GM10248 (cell line): ENCODE measurements at regions not wholly inside any gene's neighbourhood (a gene's known extent, or its start where the extent isn't known, plus 50 kb on each side); places are given as distances from the start of the nearest gene placed in this dataset.

Source experiments
- CTCF ChIA-PET: fragments of 300-600 bp; sonication (Branson Sonifier 250); formaldehyde crosslinking; extraction: SDS; loops from one replicate; lab custom pipeline; 2021; ENCODE audit warnings: antibody characterized with exemption; lab: Yijun Ruan, JAX
- POLR2A ChIA-PET: fragments of 350-650 bp; sonication (Branson Sonifier 250); formaldehyde crosslinking; extraction: SDS; loops from one replicate; lab custom pipeline; 2020; ENCODE audit warnings: antibody characterized with exemption; lab: Yijun Ruan, JAX
- DNase-seq: peaks from one replicate; pipeline ENCODE4 v3.0.0; 2012; ENCODE audit errors: extremely low spot score
- TF ChIP-seq, protein P1 (sequence below): IDR thresholded peaks from 2 replicates; pipeline ENCODE4 v1.5.1; 2012; ENCODE audit warnings: mild to moderate bottlenecking, low read depth; ENCODE audit errors: extremely low read depth, missing control alignments, control extremely low read depth

DNA sequence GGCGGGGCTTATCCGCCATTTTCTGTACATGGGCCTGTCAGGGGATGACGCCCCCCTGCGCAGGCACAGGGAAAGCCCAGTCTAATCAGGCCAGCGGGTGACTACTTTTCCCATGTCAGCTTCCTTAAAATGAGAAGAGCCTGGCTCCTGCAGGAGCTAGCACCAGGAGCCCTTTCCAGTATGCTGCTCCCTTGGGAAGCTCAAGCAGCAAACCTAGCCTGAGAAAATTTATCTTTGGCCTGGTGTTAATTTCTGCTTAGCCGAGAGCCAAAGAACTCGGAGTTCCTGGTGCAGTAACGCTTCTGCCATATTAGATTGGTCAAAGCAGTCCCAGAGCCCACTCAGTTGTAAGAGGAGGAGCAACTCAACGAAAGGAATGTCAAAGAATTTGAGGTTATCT, 239.0 kb upstream of the PHYHIPL start:
- ChIA-PET CTCF (interaction anchor here (1.0 to 1.4 kb wide), 5 partner anchors 15 to 407 kb away, joined by 3 to 10 read pairs (median 3); no protein-coding TSS in a partner anchor), POLR2A (no interaction called here)
- TF ChIP-seq, protein P1, sequence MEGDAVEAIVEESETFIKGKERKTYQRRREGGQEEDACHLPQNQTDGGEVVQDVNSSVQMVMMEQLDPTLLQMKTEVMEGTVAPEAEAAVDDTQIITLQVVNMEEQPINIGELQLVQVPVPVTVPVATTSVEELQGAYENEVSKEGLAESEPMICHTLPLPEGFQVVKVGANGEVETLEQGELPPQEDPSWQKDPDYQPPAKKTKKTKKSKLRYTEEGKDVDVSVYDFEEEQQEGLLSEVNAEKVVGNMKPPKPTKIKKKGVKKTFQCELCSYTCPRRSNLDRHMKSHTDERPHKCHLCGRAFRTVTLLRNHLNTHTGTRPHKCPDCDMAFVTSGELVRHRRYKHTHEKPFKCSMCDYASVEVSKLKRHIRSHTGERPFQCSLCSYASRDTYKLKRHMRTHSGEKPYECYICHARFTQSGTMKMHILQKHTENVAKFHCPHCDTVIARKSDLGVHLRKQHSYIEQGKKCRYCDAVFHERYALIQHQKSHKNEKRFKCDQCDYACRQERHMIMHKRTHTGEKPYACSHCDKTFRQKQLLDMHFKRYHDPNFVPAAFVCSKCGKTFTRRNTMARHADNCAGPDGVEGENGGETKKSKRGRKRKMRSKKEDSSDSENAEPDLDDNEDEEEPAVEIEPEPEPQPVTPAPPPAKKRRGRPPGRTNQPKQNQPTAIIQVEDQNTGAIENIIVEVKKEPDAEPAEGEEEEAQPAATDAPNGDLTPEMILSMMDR, result no peak
- DNase-seq, result no peak

DNA sequence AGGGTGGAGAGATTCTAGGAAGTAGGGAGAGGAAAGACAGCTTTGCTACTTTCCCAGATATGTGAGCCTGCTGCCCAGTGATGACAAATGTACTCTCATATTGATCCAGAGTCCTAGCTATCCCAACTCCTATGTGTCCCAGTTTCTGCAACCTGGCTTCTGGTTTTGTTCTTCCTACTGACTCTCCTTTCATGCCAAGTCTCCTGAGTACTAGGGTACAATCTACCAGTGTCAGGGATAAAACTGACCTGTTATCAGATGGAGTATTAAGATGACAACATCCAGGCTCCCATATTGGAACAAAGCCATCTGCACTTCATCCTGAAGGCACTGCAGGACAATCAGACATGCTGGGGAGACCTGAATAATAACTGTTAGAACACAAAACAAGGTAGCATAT, 233.7 kb upstream of the PHYHIPL start:
- TF ChIP-seq, protein P1, result no peak
- ChIA-PET POLR2A (no interaction called here), CTCF (interaction anchor here (1.4 kb wide), 1 partner anchor 9 kb away, joined by 6 read pairs; no protein-coding TSS in a partner anchor)
- no peak for DNase-seq

DNA sequence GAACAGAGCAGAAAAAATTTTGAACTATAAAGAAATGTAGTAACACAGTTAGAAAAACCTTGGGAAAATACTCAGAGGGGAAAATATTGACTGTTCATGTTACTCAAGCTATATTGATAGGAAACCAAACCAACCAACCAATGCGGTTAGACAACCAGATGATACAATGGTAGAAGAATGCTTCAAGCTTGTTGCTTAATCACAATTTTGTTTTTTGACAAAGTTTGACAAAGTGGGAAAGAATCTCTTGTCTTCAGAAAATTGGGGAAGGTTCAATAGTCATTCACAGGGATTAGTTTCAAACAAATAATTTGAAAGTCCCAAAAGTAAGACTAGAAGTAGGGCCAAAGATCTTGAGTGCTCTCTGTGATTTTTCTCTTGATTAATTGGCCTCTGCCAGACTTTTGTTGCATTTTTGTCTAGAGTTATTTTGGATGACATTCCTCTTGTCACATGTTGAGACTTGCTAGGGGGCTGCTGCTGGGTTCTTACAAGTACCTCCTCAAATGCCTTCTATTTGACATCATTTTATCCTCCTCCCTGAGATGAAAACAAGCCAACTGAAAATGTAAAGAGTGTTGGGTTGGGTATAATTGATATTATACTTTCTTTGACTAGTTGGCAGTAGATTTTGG, 233.1 kb upstream of the PHYHIPL start:
- TF ChIP-seq, protein P1, result no peak
- CTCF ChIA-PET, result interaction anchor here (1.4 kb wide), 1 partner anchor 8 kb away, joined by 6 read pairs; no protein-coding TSS in a partner anchor
- no peak for DNase-seq
- POLR2A ChIA-PET, result no interaction called here

DNA sequence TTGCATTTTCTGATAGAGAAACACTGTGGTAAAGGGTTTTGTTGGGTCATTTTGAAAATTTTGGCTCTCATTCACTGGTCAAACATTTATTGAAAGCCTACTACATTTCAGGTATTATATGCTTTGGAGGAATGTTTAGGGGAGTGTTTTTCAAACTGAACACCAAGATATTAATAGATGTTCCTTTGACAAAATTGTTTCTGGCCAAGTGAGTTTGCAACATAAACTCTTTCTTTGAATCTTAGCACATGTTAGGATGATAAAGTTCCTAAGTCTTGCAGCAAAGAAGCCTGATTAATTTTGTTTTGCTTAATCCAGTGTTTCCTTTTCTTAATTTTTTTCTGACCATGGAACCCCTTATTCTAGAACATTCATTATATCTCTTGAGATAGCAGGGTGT, 232.5 kb upstream of the PHYHIPL start:
- POLR2A ChIA-PET, result no interaction called here
- no peak for DNase-seq
- CTCF ChIA-PET, result no interaction called here
- TF ChIP-seq, protein P1, result no peak

DNA sequence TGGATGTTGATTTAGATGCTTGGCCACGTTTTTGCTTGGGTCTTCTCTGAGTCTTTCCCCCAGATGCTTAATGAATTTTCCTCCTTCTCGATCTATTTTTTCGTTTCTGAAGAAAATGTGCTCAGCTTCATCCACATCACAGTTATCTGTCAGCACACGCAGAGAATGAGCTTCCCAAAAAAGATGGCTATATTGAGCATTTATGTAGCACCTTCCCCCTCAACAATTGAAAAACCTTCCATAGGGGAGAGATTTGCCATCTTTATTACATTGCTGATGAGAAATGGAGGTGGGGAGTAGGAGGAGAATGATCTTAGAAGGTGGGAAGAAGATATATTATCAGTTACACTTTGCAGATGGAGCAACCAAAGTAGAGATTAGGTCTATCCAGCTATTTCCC, 228.1 kb upstream of the PHYHIPL start:
- ChIA-PET CTCF (interaction anchor here (1.0 to 1.8 kb wide), 6 partner anchors 17 to 673 kb away, joined by 3 to 5 read pairs (median 4); no protein-coding TSS in a partner anchor), POLR2A (no interaction called here)
- no peak for DNase-seq
- TF ChIP-seq, protein P1, result no peak

DNA sequence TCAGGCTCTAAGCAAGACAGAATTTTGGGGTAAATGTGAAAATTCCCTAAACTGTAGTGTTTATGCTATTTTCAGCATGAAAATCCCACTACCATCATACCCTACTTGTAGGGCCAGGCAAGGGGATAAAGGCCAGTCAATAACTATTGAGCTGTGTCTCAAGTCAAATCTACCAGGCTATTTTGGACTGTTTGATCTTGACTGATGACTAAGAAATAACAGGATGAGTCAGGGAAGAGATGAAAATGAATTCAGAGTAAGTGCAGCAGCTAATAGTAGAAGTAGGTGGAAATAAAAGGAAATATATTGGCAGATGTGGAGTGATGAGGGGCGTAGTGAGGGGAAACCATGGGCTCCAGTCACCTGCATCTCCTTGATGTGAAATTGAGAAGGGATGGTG, 225.8 kb upstream of the PHYHIPL start:
- ChIA-PET POLR2A (no interaction called here), CTCF (interaction anchor here (0.6 to 2.0 kb wide), 2 partner anchors 232 to 1259 kb away, joined by 3 to 5 read pairs; no protein-coding TSS in a partner anchor)
- DNase-seq, result no peak
- TF ChIP-seq, protein P1, result no peak

DNA sequence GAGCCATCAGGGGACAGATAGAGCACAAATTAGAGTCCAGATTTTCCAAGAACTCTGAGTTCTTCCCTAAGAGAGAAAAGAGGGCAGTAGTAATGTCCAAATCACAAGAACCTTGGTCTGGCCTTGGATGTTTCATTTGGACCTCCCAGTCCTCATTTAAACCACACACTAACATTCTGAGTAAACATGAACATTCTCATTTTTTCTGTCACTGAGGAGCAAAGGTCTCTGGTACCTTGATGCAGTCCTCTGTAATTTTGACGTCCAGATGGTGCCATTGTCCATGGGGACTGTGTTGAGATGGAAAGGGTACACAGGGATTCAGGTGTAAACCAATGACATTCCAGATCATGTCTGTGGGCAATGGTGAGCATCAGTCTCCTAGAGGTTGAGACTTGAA, 225.4 kb upstream of the PHYHIPL start:
- POLR2A ChIA-PET, result no interaction called here
- CTCF ChIA-PET, result interaction anchor here (1.2 to 5.6 kb wide), 15 partner anchors 8 to 1259 kb away, joined by 3 to 33 read pairs (median 5); no protein-coding TSS in a partner anchor
- TF ChIP-seq, protein P1, result no peak
- no peak for DNase-seq
